ENCODE measurements at regions not wholly inside any gene's neighbourhood (a gene's known extent, or its start where the extent isn't known, plus 50 kb on each side); places are given as distances from the start of the nearest gene placed in this dataset.

DNA sequence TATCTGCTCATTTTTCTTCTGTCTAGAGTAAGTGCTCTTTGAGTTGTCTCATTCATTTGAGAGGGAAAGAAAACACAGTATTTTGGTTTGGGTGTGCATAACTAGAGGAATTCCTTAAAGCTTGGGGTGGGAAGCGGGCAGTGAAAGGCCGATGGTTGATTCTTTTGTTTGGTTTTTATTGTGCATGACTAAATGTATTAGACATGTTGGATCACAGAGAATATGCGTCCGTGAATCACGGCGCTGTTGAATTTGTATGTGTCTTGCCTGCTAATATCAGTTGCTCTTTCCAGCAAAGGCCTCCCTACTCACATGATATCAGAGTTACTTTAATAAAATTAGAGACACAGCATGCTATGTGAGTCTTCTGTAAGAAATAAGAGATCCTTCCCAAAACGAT lies 180.0 kb downstream of the CHD9NB start:
- DNase-seq = no peak

DNA sequence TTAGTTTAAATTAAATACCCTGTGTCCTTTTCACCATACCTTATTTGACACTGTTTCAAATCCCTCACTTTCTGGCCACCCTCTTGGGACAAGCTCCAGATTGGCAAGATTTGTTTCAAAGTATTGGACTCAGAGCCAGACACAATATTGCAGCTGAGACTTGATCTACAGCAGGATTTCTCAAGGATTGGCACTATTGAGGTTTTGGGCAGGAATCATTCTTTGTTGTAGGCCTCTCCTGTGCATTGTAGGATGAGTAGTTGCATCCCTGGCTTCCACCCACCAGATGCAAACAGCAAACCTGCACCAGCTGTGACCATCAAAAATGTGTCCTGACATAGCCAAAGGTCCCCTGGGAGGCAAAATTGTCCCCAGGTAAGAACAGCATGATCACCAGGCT lies 181.2 kb downstream of the CHD9NB start:
- DNase-seq = no peak

- no peak for DNase-seq
Measured at GRCh38 chr16:52869243-52869642, 183.5 kb downstream of the CHD9NB start.

DNA sequence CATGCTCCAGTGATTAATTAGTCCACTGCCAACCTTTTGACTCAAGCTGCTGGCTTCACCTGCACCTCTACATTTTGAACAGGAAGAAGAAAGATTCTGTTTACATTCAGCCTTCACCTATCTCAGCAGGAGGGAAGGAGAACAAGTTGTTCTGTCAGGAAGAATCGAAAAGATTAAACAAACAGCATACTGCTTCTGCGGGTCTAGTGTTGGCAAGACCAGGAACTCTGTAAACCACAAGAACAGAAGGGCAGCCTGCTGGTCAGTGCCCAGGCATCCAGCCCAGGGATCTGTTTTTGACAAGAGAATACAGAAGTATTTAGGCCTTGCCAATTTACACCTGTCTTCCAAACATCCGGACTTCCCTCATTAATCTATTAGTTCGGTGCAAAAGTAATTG lies 189.7 kb downstream of the CHD9NB start:
- DNase-seq = no peak

DNA sequence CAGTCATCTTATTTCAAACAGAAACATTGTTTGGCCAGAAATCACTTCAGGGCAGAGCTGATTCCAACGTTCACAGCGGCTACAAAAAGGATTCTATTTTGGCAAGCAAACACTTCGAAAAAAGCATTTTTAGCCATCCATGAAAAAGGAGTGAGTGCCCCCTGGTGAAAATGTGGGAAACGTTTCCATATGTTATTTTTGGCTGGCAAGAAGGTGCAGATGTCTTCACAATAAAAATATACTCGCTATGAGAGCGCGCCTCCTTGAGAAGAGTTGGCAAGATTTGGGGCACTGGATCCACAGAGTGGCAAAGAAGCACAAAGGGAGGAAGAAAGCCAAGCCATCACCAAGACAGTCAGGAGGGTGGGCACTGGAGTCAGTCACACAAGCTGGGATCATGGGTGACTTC lies 191.1 kb downstream of the CHD9NB start:
- no peak for DNase-seq

GRCh38 chr16:52855463-52855862 lies 197.2 kb downstream of the CHD9NB start:
- no peak for DNase-seq

GRCh38 chr16:52852978-52853377 lies 199.7 kb downstream of the CHD9NB start:
- no peak for DNase-seq

GRCh38 chr16:52851211-52851740 lies 201.4 kb downstream of the CHD9NB start:
- no peak for DNase-seq

GRCh38 chr16:52843381-52843780 lies 209.3 kb downstream of the CHD9NB start:
- DNase-seq = no peak

DNA sequence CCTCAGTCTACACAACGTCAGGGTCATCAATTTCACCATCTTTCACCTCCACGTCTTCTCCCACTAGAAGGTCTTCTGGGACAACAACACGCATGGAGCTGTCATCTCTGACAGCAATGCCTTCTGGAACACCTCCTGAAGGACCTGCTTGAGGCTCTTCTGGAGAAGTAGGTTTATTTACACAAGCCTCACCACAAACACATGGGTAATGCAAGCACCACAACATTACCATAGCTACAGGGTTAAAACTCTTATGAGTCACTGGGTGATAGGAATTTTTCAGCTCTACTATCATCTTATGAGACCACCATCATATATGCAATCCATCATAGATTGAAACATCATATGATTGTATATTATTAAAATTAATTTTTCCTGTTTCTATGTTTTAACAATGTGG lies 215.4 kb downstream of the CHD9NB start:
- DNase-seq = no peak

GRCh38 chr16:52834736-52835465 lies 217.8 kb downstream of the CHD9NB start:
- DNase-seq = no peak

DNA sequence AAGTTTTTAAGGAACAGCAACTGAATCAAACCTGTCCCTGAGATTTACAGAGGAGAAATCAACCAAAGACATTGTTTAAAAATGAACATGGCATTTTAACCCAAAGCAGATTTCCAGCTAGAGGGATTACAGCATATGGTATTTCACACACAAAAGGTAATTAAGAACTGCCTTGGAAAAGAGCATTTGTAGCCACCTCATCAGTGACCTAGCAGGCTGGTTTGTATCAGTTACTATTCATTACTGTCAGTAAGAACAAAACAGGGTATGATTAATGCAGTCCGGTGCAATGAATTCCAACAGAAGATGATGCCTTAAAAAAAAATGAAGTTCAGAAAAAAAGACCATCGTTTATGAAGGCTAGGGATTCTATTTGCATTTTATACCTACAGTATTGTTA lies 219.9 kb downstream of the CHD9NB start:
- DNase-seq = no peak

- no peak for DNase-seq
Measured at GRCh38 chr16:52827456-52827855, 225.2 kb downstream of the CHD9NB start.

- DNase-seq = no peak
Measured at GRCh38 chr16:52825892-52826291, 226.8 kb downstream of the CHD9NB start.

- DNase-seq = no peak
Measured at GRCh38 chr16:52819808-52820207, 232.9 kb downstream of the CHD9NB start.

GRCh38 chr16:52819405-52819804 lies 233.3 kb downstream of the CHD9NB start:
- DNase-seq = no peak

- no peak for DNase-seq
Measured at GRCh38 chr16:52817696-52818095, 235.0 kb downstream of the CHD9NB start.

- no peak for DNase-seq
Measured at GRCh38 chr16:52816993-52817392, 235.7 kb downstream of the CHD9NB start.

DNA sequence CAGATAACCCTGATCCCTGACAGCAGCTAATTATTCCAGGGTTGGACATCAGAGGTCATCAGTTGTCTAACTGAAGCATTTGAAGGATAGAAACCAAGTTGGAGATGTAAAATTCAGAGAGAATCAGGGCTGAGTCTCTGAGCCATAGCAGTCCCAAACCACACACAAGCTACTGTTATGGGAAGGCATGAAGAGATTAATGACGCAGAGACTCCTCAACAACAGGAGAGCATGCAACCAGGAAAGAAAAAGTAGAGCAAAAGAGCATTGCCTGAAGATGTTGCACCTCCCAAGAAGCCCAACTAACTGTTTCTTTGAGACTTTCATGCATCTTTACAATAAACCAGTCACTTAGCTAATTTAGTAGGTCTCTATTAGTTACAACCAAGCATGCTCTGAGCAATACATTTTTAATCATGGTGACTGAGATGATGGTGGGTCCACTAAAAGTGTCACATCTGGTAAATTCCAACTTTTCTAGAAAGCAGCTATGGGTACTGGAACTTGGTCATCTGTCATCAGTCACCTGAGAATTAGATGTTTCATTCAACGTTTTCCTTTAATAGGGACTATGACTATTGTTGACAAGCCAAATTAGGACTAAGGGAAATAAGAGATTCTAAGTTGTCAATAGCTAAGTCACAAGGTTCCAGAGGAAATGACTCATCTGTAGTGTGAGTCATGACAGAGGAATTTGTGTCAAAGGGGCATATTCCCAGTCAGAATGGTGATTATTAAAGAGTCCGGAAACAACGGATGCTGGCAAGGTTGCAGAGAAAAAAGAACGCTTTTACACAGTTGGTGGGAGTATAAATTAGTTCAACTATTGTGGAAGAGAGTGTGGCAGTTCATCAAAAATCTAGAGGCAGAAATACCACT lies 239.8 kb downstream of the CHD9NB start:
- peak; percentile 40 for DNase-seq

DNA sequence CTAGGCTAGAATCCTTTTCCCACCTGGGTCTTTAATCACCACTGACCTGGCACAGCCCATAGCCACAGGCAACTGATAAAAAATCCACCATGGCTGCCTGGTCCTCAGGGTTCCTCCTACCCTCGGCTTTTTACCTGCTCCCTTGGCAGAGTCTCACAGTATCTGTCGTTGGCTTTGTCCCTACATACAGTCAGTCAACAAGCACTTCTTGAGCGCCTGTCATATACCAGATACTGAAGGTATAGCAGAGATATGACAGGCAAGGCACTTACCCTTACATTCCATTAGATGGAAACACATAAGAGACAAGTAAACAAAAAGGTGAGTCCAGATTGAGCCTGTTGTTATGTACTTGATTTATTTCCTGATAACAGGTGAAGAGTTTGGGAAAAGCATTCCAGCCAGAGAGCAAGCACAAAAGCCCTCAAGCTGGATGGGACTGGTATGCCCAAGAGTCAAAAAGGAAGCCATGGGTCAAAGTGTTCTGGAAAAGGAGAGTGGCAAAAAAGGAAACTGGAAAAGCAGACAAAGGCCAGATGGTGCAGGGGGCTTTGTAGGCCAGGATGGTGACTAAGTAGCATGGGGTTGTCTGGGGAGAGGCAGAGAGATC lies 247.0 kb downstream of the CHD9NB start:
- no peak for DNase-seq

DNA sequence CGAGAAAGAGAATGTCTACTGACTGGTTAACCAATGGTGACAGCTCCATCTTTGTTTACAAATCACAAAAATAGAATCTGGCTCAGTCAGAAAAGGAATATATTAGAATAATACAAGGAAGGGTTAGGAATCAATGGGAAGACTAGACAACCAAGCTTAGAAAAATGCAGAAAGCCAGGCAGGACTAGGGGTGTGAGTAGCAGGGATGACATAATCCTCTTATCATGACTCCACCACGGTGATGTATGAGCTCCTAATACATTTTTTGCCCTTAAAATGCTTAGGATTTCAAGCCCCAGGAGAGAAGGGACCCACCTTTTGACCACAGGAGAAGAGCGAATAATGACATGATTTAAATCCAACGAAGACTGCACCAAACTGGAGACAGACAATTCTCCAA lies 252.3 kb downstream of the CHD9NB start:
- no peak for DNase-seq

GRCh38 chr16:52799149-52799548 lies 252.2 kb upstream of the TOX3 start:
- DNase-seq = no peak

DNA sequence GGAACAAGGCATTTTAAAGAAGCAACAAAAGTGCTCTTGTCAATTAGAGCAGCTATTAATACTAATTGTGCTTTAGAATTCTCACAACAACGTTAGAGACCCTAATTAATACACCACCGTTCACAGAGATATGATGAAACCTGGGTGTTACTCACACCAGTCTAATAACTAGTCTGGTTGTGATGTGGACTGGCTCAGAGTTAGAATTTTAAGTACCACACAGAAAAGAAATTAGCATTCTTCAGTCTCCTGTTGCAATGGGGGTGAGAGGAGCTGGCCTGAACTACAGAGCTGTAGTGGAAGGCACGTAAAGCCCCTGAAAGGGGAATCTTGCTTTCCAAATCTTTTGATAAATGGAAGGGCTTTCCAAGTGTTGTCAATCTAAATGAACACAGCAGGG lies 240.8 kb upstream of the TOX3 start:
- no peak for DNase-seq

GRCh38 chr16:52786091-52786490 lies 239.1 kb upstream of the TOX3 start:
- DNase-seq = no peak

Data from fibroblast of skin of right quadriceps (primary cell).